GM12878 (cell line): ENCODE measurements at regions not wholly inside any gene's neighbourhood (a gene's known extent, or its start where the extent isn't known, plus 50 kb on each side); places are given as distances from the start of the nearest gene placed in this dataset.

Experiments used
- ATAC-seq: fragments of 200-7000 bp; cut with Tn5 transposase; 3 replicates; pipeline ENCODE4 v1.9.1; 2020; ENCODE audit warnings: mild to moderate bottlenecking, moderate library complexity
- BruUV-seq: library from RNA; stranded (reverse); fragments of 400-500 nt; replicated peaks from 2 replicates; lab custom pipeline; 2021; lab: Mats Ljungman, UMichigan
- CTCF ChIA-PET: fragments of 300-600 bp; sonication (Branson Sonifier 250); formaldehyde crosslinking; extraction: SDS; loops from one replicate; lab custom pipeline; 2021; ENCODE audit warnings: inconsistent platforms; lab: Yijun Ruan, JAX
- POLR2A ChIA-PET: fragments of 350-600 bp; formaldehyde crosslinking; extraction: SDS; loops from one replicate; lab custom pipeline; 2021; ENCODE audit warnings: inconsistent platforms; lab: Charles Lee
- RAD21 ChIA-PET: fragments of 300-600 bp; sonication (Branson Sonifier 250); formaldehyde crosslinking; loops from one replicate; lab custom pipeline; 2023; ENCODE audit warnings: antibody characterized with exemption; ENCODE audit not compliant: unreplicated experiment; lab: Charles Lee
- SMC1A ChIA-PET: fragments of 300-600 bp; sonication (Branson Sonifier 250); formaldehyde crosslinking; loops from one replicate; lab custom pipeline; 2023; ENCODE audit not compliant: unreplicated experiment, uncharacterized antibody; lab: Charles Lee
- DNase-seq: peaks from one replicate; pipeline ENCODE4 v3.0.0-alpha.2; 2011; ENCODE audit warnings: low read depth, low spot score
- FAIRE-seq: peaks from 3 replicates; lab custom pipeline; 2011; peaks lifted over from hg19 to GRCh38; lab: Jason Lieb, UNC
- H2AFZ ChIP-seq: 2 replicates; pipeline ENCODE4 v1.6.0; 2011; ENCODE audit warnings: low read depth, low read length, control low read depth; ENCODE audit not compliant: control insufficient read depth
- H3K27ac ChIP-seq: 2 replicates; pipeline ENCODE4 v1.5.1; 2011; ENCODE audit warnings: control low read depth; ENCODE audit not compliant: control insufficient read depth, insufficient read depth
- H3K27me3 ChIP-seq, 2 experiments: replicated peaks in 1 of 2; 2 replicates each; pipeline versions ENCODE4 v1.6.0 to v1.6.1; 2011; ENCODE audit warnings: low read length in 1 of 2; ENCODE audit not compliant: control insufficient read depth in 2 of 2, insufficient read depth in 2 of 2
- H3K36me3 ChIP-seq, 2 experiments: 2 replicates each; pipeline ENCODE4 v1.5.1; 2011; ENCODE audit warnings: low read length in 1 of 2; ENCODE audit not compliant: control insufficient read depth in 2 of 2, insufficient read depth in 2 of 2
- H3K4me1 ChIP-seq: 2 replicates; pipeline ENCODE4 v1.6.1; 2011; ENCODE audit warnings: mild to moderate bottlenecking, low read length, moderate library complexity, mixed read lengths; ENCODE audit not compliant: control insufficient read depth, insufficient read depth
- H3K4me2 ChIP-seq: 2 replicates; pipeline ENCODE4 v1.6.0; 2011; ENCODE audit warnings: control low read depth; ENCODE audit not compliant: control insufficient read depth, insufficient read depth
- H3K4me3 ChIP-seq: fragments of 200-600 bp; sonication (generic); 2 replicates; pipeline ENCODE4 v1.5.1; 2016
- H3K79me2 ChIP-seq: 2 replicates; pipeline ENCODE4 v1.6.0; 2011; ENCODE audit warnings: low read length; ENCODE audit not compliant: control insufficient read depth, insufficient read depth
- H3K9ac ChIP-seq: 2 replicates; pipeline ENCODE4 v1.8.0; 2011; ENCODE audit warnings: low read length, control low read depth, mixed read lengths; ENCODE audit not compliant: control insufficient read depth, insufficient read depth
- H3K9me3 ChIP-seq: replicated peaks from 3 replicates; pipeline ENCODE4 v1.5.1; 2011; ENCODE audit warnings: mild to moderate bottlenecking, low read length; ENCODE audit not compliant: control insufficient read depth, insufficient read depth
- H4K20me1 ChIP-seq: 2 replicates; pipeline ENCODE4 v1.6.0; 2011; ENCODE audit not compliant: control insufficient read depth, insufficient read depth
- ATF3 ChIP-seq: IDR thresholded peaks from 2 replicates; pipeline ENCODE4 v1.6.1; 2011; ENCODE audit warnings: low read depth, mild to moderate bottlenecking, low read length, moderate library complexity, borderline replicate concordance; ENCODE audit errors: extremely low read depth
- CBX5 ChIP-seq: sonication (generic); IDR thresholded peaks from 2 replicates; pipeline ENCODE4 v1.6.1; 2016; ENCODE audit warnings: low read depth, moderate library complexity, mild to moderate bottlenecking, inconsistent platforms
- CREM ChIP-seq: IDR thresholded peaks from 2 replicates; pipeline ENCODE4 v1.6.1; 2014; ENCODE audit warnings: antibody characterized with exemption, low read depth
- CUX1 ChIP-seq: IDR thresholded peaks from 2 replicates; pipeline ENCODE4 v1.6.1; 2012; ENCODE audit warnings: improper control_type of control experiment, low read depth, low read length; ENCODE audit not compliant: insufficient replicate concordance
- ESRRA ChIP-seq: IDR thresholded peaks from 2 replicates; pipeline ENCODE4 v1.6.1; 2012; ENCODE audit warnings: mild to moderate bottlenecking, low read length, improper control_type of control experiment
- ETV6 ChIP-seq, 2 experiments: fragments of 450-650 bp in 1 of 2; IDR thresholded peaks in 1 of 2; conservative IDR thresholded peaks in 1 of 2; 2 replicates each; pipeline ENCODE4 v1.6.1; 2014; ENCODE audit warnings: antibody characterized with exemption in 1 of 2, borderline replicate concordance in 1 of 2, low read depth in 1 of 2, mild to moderate bottlenecking in 1 of 2, moderate library complexity in 1 of 2
- FOS ChIP-seq: IDR thresholded peaks from 3 replicates; pipeline ENCODE4 v1.6.1; 2011; ENCODE audit warnings: borderline replicate concordance; ENCODE audit not compliant: insufficient read length; ENCODE audit errors: extremely low read depth
- HDAC6 ChIP-seq: fragments of 200-600 bp; sonication (generic); IDR thresholded peaks from one replicate; pipeline ENCODE4 v1.8.0; 2017; ENCODE audit warnings: antibody characterized with exemption; ENCODE audit not compliant: unreplicated experiment
- HDGF ChIP-seq: fragments of 450-650 bp; IDR thresholded peaks from 2 replicates; pipeline ENCODE4 v1.6.1; 2016; ENCODE audit warnings: antibody characterized with exemption
- IRF5 ChIP-seq: fragments of 450-650 bp; IDR thresholded peaks from 2 replicates; pipeline ENCODE4 v1.6.1; 2017; ENCODE audit warnings: borderline replicate concordance
- MYB ChIP-seq: fragments of 150-350 bp; IDR thresholded peaks from 2 replicates; pipeline ENCODE4 v1.6.1; 2014; ENCODE audit warnings: mild to moderate bottlenecking, low read depth, low read length, borderline replicate concordance
- PAX8 ChIP-seq: fragments of 450-650 bp; IDR thresholded peaks from 2 replicates; pipeline ENCODE4 v1.6.1; 2017; ENCODE audit warnings: mild to moderate bottlenecking, moderate library complexity
- POU2F2 ChIP-seq: IDR thresholded peaks from 3 replicates; pipeline ENCODE4 v1.6.1; 2011; ENCODE audit warnings: low read depth, mild to moderate bottlenecking, low read length, borderline replicate concordance
- RAD51 ChIP-seq: fragments of 450-650 bp; IDR thresholded peaks from 2 replicates; pipeline ENCODE4 v1.6.1; 2016; ENCODE audit warnings: moderate library complexity, mild to moderate bottlenecking, inconsistent platforms
- RCOR1 ChIP-seq: conservative IDR thresholded peaks from 2 replicates; pipeline ENCODE4 v1.6.1; 2012; ENCODE audit warnings: low read depth, low read length, improper control_type of control experiment
- SIX5 ChIP-seq: IDR thresholded peaks from 2 replicates; pipeline ENCODE4 v1.6.1; 2011; ENCODE audit warnings: mild to moderate bottlenecking, low read depth, low read length, moderate library complexity; ENCODE audit not compliant: severe bottlenecking
- SREBF1 ChIP-seq: IDR thresholded peaks from 2 replicates; pipeline ENCODE4 v1.6.1; 2012; ENCODE audit warnings: mild to moderate bottlenecking, low read length
- STAT3 ChIP-seq: IDR thresholded peaks from 2 replicates; pipeline ENCODE4 v1.6.1; 2011; ENCODE audit warnings: low read depth, low read length, improper control_type of control experiment
- TARDBP ChIP-seq: IDR thresholded peaks from 2 replicates; pipeline ENCODE4 v1.6.1; 2016; ENCODE audit warnings: borderline replicate concordance
- WRNIP1 ChIP-seq: IDR thresholded peaks from 2 replicates; pipeline ENCODE4 v1.6.1; 2011; ENCODE audit warnings: low read depth, low read length, improper control_type of control experiment, borderline replicate concordance
- WGBS: methylation state at CpG from one replicate; pipeline ENCODE4 v1.1.6; 2016; ENCODE audit warnings: low lambda C conversion rate; ENCODE audit not compliant: insufficient replicate concordance, insufficient coverage; ENCODE audit errors: missing lambda C conversion rate; 5-methylcytosine and 5-hydroxymethylcytosine counted together
- in situ Hi-C: fragments of 300-500 bp; cut with MboI; formaldehyde crosslinking; loops from 9 replicates; pipeline ENCODE4 v1.14.3; 2018; ENCODE audit warnings: mixed read lengths
- intact Hi-C: fragments of 100-400 bp; cut with micrococcal nuclease; formaldehyde crosslinking; loops from one replicate; pipeline ENCODE4 v1.14.2; 2022; ENCODE audit not compliant: unreplicated experiment

- BruUV-seq, result no TSS peak
- POLR2A ChIA-PET, result no interaction called here
Observed at GRCh38 chr4:121220698-121221097, 56.6 kb upstream of the TNIP3 start.

More at GRCh38 chr4:121220698-121221097, 56.6 kb upstream of the TNIP3 start:
- ATAC-seq (no peak), FAIRE-seq (no peak), DNase-seq (no peak)
- in situ Hi-C loops, result no loop called here
- 48% methylated on average over 5 of the region's 5 CpGs for WGBS
- Histone ChIP-seq H3K27me3 (no peaks in the 10 kb centered on the region), H3K27ac (no peak overlapping the region), H3K4me3 (no peak overlapping the region), H3K9ac (no peak overlapping the region), H2AFZ (no peak overlapping the region; the same call in 1 of the 2 replicates), H4K20me1 (no peaks in the 10 kb centered on the region), H3K36me3 (no peaks in the 10 kb centered on the region), H3K4me2 (no peak overlapping the region), H3K9me3 (no peaks in the 10 kb centered on the region), H3K79me2 (no peaks in the 10 kb centered on the region), H3K4me1 (no peaks in the 10 kb centered on the region)
- ChIA-PET RAD21 (interaction anchor here (2.2 kb wide), 1 partner anchor 28 kb away, joined by 6 read pairs; no protein-coding TSS in a partner anchor), SMC1A (interaction anchor here (1.5 kb wide), 2 partner anchors 11 to 21 kb away, joined by 4 read pairs; no protein-coding TSS in a partner anchor), CTCF (interaction anchor here (0.6 to 4.0 kb wide), 6 partner anchors 23 to 87 kb away, joined by 3 to 19 read pairs (median 5); no protein-coding TSS in a partner anchor)
- intact Hi-C loops, result no loop called here
- TF ChIP-seq FOS (no peak), ATF3 (no peak), CREM (no peak), POU2F2 (no peak), HDGF (no peak), CBX5 (no peak), HDAC6 (no peak), CUX1 (no peak), ESRRA (no peak), MYB (no peak), SREBF1 (no peak), STAT3 (no peak), ETV6 (conservative IDR thresholded peaks at IDR 0.05 in 1 of 2, IDR thresholded peaks at IDR 0.05 in 1 of 2; ENCODE audit: borderline replicate concordance in 1 of 2, low read depth in 1 of 2) (no peak), IRF5 (no peak), RAD51 (no peak), TARDBP (no peak), SIX5 (no peak), PAX8 (no peak), RCOR1 (no peak), WRNIP1 (no peak)
